ENCODE measurements at regions not wholly inside any gene's neighbourhood (a gene's known extent, or its start where the extent isn't known, plus 50 kb on each side); places are given as distances from the start of the nearest gene placed in this dataset.
"Not testable (repeated sequence)": the region's sequence is repeated elsewhere in the genome, so short reads cannot be mapped to it uniquely, and the experiment has no call there.

- no peaks in the 10 kb centered on the region for H3K36me3 ChIP-seq
- no peak overlapping the region for H3K4me3 ChIP-seq
- H3K9me3 ChIP-seq = no peaks in the 10 kb centered on the region
- H3K4me1 ChIP-seq = no peaks in the 10 kb centered on the region
- DNase-seq = no peak
- intact Hi-C loops (cut with DNase I; ENCODE audit: low total_unique reads) = no loop called here
- TF ChIP-seq CTCF (IDR thresholded peaks at IDR 0.05) = no peak
- no peak overlapping the region for H3K27ac ChIP-seq
- no peaks in the 10 kb centered on the region for H3K27me3 ChIP-seq
These were observed 317.4 kb downstream of the C3orf38 start for GRCh38 chr3:88467191-88467590.

- Histone ChIP-seq H3K4me3 (no peak overlapping the region), H3K9me3 (no peaks in the 10 kb centered on the region), H3K27me3 (no peaks in the 10 kb centered on the region), H3K36me3 (no peaks in the 10 kb centered on the region), H3K27ac (no peak overlapping the region), H3K4me1 (no peaks in the 10 kb centered on the region)
- no peak for DNase-seq
- intact Hi-C loops (cut with DNase I; ENCODE audit: low total_unique reads) = no loop called here
- no peak for TF ChIP-seq CTCF (IDR thresholded peaks at IDR 0.05)
These were observed 319.5 kb downstream of the C3orf38 start for GRCh38 chr3:88469216-88469615.

GRCh38 chr3:88478460-88478859 lies 328.7 kb downstream of the C3orf38 start:
- Histone ChIP-seq H3K4me3 (no peak overlapping the region), H3K9me3 (no peaks in the 10 kb centered on the region), H3K36me3 (no peaks in the 10 kb centered on the region), H3K27me3 (no peaks in the 10 kb centered on the region), H3K4me1 (no peaks in the 10 kb centered on the region), H3K27ac (no peak overlapping the region)
- no peak for TF ChIP-seq CTCF (IDR thresholded peaks at IDR 0.05)
- DNase-seq = no peak
- intact Hi-C loops (cut with DNase I; ENCODE audit: low total_unique reads) = no loop called here

GRCh38 chr3:88480822-88481221 lies 331.1 kb downstream of the C3orf38 start:
- H3K4me3 ChIP-seq = no peak overlapping the region
- intact Hi-C loops (cut with DNase I; ENCODE audit: low total_unique reads) = no loop called here

GRCh38 chr3:88485001-88485400 lies 335.2 kb downstream of the C3orf38 start:
- Histone ChIP-seq H3K36me3 (no peaks in the 10 kb centered on the region), H3K4me1 (no peaks in the 10 kb centered on the region), H3K4me3 (no peak overlapping the region), H3K27ac (no peak overlapping the region), H3K27me3 (no peaks in the 10 kb centered on the region), H3K9me3 (no peaks in the 10 kb centered on the region)
- no peak for TF ChIP-seq CTCF (IDR thresholded peaks at IDR 0.05)
- intact Hi-C loops (cut with DNase I; ENCODE audit: low total_unique reads) = no loop called here
- no peak for DNase-seq

More at GRCh38 chr3:88480822-88481221, 331.1 kb downstream of the C3orf38 start:
- no peak for DNase-seq
- H3K36me3 ChIP-seq = no peaks in the 10 kb centered on the region
- H3K27ac ChIP-seq = no peak overlapping the region
- no peaks in the 10 kb centered on the region for H3K4me1 ChIP-seq
- TF ChIP-seq CTCF (IDR thresholded peaks at IDR 0.05) = no peak
- no peaks in the 10 kb centered on the region for H3K9me3 ChIP-seq
- H3K27me3 ChIP-seq = no peaks in the 10 kb centered on the region

- H3K9me3 ChIP-seq; H3K36me3 ChIP-seq; H3K27me3 ChIP-seq; DNase-seq; intact Hi-C loops (cut with DNase I; ENCODE audit: low total_unique reads); H3K27ac ChIP-seq; H3K4me3 ChIP-seq; H3K4me1 ChIP-seq: not testable (repeated sequence)
These were observed 359.1 kb downstream of the C3orf38 start for GRCh38 chr3:88508818-88509217.
